Dermis blood vessel endothelial cell (primary cell): ENCODE measurements at regions not wholly inside any gene's neighbourhood (a gene's known extent, or its start where the extent isn't known, plus 50 kb on each side); places are given as distances from the start of the nearest gene placed in this dataset.

Experiments used
- DNase-seq: peaks from one replicate; pipeline ENCODE4 v3.0.0; 2010

DNA sequence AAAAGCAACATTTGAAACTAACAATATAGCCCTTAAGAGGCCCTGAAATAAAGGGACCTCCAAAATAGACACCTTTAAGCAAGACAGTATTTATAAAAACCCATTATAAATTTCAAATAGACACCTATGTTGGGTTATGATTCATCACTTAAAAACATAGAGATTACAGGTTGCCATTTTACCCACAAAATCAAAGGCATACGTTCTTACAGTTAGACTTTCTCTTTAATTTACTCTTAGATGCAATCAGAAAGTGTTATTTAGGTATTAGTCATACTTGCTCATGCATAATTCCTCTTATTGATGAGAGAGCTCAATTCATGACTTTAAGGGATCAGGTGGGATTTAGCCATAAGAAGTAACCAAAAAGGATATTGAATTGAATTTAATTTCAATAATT, 51.5 kb upstream of the TMEM200A start:
- DNase-seq = no peak

DNA sequence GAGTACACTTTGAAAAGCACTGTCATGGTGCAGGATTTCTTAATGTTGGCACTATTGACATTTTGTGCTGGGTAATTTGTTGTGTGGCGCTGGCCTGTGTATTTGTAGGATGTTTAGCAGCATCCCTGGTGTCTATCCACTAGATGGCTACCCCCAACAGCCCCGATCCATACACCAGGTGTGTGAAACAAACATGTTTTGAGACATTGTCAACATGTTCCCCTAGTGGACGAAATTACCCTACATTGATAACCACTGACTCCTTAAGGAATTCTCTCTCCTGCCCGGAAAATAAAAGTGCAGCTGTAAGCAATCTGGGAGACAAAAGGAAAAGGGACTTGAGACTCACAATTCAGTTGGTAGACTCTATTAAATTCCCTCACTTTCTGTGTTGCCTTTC, 52.6 kb upstream of the TMEM200A start:
- DNase-seq = no peak

DNA sequence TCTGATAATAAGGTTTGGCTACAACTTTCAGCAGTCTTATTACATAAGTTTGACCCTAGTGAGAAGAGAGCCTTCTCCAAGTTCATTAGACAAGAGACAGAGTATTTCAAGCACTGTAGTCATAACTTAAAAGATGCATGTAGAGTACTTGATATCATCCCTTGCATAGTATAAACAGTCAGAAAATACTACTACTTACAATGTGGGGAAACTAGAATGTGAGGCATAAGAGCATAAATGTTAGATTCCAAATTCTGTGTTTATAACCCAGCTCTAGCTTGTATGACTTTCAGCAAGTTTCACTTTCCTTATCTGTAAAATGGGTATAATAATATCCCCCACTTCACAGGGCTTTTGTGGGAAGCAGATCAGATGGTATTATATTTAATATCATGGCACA, 56.8 kb upstream of the TMEM200A start:
- no peak for DNase-seq

DNA sequence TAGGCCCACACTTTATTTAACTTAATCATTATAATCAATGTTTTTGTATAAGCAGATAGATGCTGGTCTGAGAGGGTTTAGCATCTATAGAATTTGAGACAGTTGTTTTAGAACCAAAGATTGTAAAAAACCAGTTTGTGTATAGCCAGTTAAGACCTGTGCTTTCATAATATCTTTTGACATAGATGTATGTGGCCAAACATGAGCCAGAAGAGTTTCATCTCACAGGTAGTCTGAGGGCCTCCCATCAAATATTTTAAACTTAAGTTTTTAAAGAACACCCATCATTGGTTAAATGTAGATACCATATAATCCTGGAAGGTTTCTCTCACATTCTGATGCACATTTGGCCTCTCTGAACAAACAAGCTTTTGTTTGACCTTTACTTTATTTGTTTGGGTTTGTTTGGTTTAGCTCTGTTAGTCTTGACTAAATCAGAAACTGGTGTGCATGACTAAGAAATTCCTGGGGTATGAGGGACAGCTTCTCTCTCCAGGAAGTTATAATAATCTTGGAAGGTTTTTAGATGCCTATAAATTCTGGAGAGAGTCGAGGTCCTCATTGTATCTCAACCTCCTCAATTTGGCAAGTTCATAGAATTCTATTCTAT, 58.0 kb upstream of the TMEM200A start:
- DNase-seq = no peak

DNA sequence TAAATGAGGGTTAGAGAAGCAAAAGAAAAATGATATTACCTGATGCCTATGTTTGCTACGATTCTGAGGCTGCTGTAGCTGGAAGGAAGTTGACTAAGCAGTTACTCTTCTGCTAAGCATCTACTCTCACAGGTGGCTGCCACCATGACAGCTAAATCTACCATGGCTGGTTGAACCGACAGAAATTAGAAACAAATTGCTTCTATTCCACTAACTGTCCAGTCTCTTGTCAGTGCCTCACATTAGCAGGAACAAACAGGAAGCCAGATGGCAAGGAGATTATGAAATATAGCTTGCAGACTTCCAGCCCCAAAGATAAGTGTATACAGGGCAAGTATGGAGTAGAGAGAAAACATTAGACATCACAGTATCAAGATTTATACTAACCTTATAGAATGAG, 59.4 kb upstream of the TMEM200A start:
- DNase-seq = no peak

DNA sequence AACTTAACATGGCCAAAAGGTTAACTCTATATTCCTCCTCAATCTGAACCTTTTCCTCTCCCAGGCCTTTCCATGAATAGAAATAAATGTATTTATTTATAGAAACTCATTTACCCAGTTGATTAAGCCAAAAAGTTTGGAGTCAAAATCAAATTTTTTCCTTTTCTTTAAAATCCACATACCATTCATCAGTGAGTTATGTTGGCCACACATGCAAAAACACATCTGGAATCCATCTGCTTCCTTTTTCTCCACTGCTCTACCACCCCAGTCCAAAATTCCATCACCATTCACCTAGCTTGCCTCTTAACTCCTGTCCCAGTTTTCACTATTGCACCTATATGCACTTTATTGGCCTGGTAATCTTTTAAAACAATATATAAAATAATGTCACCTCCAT, 62.4 kb upstream of the TMEM200A start:
- no peak for DNase-seq

DNA sequence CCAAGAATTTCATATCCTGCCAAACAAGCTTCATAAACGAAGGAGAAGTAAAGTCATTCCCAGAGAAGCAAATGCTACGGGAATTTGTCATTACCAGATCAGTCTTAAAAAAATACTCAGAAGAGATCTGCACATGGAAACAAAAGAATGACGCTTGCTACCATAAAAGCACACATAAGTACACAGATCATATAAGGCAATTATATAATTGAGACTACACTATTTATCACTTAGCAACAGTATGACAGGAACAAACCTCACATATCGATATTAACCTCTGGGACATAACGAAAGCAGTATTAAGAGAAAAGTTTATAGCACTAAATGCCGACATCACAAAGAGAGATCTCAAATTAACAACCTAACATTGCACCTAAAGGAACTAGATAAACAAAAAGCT, 67.6 kb upstream of the TMEM200A start:
- no peak for DNase-seq

DNA sequence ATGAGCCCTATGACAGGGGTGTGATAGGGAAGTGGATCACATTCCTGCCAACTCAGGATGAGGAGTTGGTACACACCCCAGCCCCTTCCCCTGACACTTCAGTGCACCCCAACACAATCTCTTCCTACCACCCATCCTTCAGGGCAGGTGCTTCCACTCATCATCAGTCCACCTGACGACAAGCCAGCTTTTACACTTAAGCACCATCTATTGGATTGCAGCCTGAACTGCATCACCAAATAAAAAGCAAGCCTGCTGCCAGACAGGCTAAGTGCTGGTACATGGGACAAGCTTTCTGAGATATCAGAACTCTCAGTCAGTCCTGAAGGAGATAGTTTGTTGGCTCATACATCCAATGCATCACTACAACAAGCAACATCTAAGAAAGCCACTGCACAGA, 69.0 kb upstream of the TMEM200A start:
- peak; percentile 5 for DNase-seq

DNA sequence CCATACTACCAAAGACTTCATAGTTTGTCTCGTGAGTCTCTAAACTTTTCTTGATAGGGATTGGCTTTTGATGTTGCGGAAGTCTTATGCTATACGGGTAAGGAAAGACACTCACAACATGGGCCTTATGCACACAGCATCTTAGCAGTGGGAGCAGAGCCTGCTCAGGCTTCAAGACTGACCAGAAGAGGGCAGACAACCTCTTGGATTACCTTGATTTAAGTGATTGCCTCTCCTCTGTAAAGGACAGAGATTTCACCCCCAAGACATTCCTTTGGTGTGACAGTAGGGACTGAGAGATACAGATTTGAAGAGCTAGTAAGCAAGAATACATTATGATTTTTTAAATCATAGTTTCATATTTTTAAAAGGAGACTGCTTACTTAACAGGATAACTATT, 71.0 kb upstream of the SAMD3 start:
- peak; percentile 69 for DNase-seq

DNA sequence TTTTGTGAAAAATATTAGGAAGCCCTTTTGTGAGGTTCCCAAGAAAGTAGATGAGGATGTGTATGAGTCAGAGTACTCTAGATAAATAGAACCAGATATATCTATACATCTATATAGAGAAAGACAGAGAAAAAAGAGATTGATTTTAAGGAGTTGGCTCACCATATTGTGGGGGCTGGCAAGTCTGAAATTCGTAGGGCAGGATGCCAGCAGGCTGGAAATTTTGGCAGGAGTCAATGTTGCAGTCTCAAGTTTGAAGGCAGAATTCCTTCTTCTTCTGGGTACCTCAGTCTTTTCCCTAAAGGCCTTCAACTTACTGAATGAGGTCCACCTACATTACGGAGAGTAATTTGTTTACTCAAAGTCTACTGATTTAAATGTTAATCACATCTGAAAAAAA, 65.3 kb upstream of the SAMD3 start:
- DNase-seq = no peak

DNA sequence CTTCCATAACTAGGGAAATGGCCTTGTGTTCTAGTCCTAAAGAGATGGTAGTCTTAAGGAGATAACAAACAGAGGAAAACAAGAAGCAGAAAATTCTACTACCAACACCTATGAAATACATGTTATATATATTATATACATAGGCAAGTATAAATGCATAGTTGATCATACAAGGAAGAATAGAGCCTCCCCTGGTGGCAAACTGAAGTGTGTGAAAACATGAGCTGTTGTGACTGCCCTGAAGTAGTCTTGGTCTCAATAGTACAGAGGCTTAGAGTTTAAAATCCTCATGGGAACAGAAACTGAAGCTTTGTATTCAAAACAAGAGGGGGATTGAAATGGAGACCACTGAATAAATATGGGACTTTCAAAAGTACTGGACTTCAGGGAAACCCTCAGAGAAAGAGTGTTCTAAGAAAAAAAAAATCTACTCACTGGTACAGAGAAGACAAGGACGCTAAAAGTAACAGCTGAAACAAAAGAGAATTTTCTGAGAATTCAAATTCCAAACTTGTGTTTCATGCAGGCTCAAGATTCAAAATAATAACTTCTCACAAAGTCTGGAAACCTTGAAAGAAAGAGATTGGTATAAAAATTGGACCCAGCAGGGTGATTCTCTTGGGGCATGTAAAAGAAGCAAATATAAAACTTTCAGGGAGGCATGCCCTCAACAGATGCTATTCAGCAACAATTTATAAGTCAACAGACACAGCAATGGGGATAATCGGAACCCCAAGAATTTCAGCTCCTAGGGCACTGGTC, 59.7 kb upstream of the SAMD3 start:
- peak; percentile 28 for DNase-seq

DNA sequence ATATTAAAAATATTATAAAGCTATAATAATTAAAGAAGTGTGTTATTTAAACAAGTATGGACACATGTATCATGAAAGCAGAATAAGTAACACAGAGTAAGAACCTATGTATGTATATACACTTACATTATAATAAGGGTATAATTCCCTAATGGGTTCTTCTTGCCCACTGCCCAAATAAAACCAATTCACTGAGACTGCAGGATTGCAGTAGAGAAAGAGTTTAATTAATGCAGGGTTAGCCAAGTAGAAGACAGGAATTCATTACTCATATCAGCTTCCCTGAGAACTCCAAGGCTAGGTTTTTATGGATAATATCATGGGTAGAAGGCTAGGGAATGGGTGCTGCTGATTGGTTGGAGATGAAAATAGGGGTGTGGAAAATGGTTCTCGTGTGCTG, 53.8 kb upstream of the SAMD3 start:
- no peak for DNase-seq

DNA sequence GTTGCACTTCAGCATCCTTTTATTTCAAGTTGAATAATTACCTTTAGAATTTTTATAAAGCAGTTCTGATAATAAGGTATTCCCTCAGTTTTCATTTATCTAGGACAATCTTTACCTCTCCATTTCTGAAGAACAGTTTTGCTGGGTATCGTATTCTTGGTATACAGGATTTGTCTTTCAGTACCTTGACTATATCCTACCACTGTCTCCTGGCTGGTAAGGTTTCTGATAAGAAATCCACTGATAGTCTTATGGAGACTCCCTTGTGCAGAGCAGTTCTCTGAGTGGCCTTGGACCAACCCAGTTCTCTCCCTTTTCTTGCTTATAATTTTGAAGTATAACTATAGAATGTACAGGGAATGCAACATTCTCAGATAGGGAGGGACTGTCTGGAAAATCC, 51.3 kb upstream of the SAMD3 start:
- DNase-seq = no peak
